Thyroid gland (tissue), 4 donors: ENCODE measurements at regions not wholly inside any gene's neighbourhood (a gene's known extent, or its start where the extent isn't known, plus 50 kb on each side); places are given as distances from the start of the nearest gene placed in this dataset.
"Not testable (repeated sequence)": the region's sequence is repeated elsewhere in the genome, so short reads cannot be mapped to it uniquely, and the experiment has no call there.

ENCODE experiments used
- DNase-seq, 2 donors: peaks; one replicate each; pipeline ENCODE4 v3.0.0-alpha.2; 2019
- H3K27ac ChIP-seq, 3 donors: fragments of 200-600 bp; sonication (generic); 1 replicate in 2 of 3; 2 replicates in 1 of 3; pipeline ENCODE4 v1.5.1; 2016 to 2019; ENCODE audit warnings: mild to moderate bottlenecking in 1 of 3, moderate library complexity in 1 of 3
- H3K27me3 ChIP-seq: fragments of 200-600 bp; sonication (generic); one replicate; pipeline ENCODE4 v1.5.1; 2019
- H3K36me3 ChIP-seq, 2 donors: fragments of 200-600 bp; sonication (generic); one replicate each; pipeline ENCODE4 v1.5.1; 2016 to 2019
- H3K4me1 ChIP-seq, 2 donors: fragments of 200-600 bp; sonication (generic); one replicate each; pipeline ENCODE4 v1.5.1; 2017 to 2019
- H3K4me3 ChIP-seq, 3 donors: fragments of 200-600 bp; sonication (generic); replicated peaks in 1 of 3; 1 replicate in 2 of 3; 2 replicates in 1 of 3; pipeline ENCODE4 v1.5.1; 2016; ENCODE audit warnings: mild to moderate bottlenecking in 1 of 3
- H3K9me3 ChIP-seq: fragments of 200-600 bp; sonication (generic); one replicate; pipeline ENCODE4 v1.5.1; 2017
- CTCF ChIP-seq, 6 experiments: fragments of 200-600 bp in 3 of 6; fragments of 450-650 bp in 3 of 6; sonication (generic) in 3 of 6; IDR thresholded peaks; one replicate each; pipeline ENCODE4 v1.5.1; 2016 to 2019; ENCODE audit warnings: antibody characterized with exemption in 6 of 6, mild to moderate bottlenecking in 2 of 6, inconsistent platforms in 1 of 6, moderate library complexity in 1 of 6
- POLR2A ChIP-seq, 2 donors: fragments of 450-650 bp; IDR thresholded peaks; one replicate each; pipeline ENCODE4 v1.6.1; 2017; ENCODE audit warnings: antibody characterized with exemption in 2 of 2, mild to moderate bottlenecking in 2 of 2, moderate library complexity in 1 of 2
- WGBS, 2 donors: methylation state at CpG; one replicate each; pipeline ENCODE4 v1.1.5; 2017; 5-methylcytosine and 5-hydroxymethylcytosine counted together
- intact Hi-C: fragments of 100-400 bp; cut with DNase I; formaldehyde crosslinking; loops from one replicate; pipeline ENCODE4 v1.15.1; 2023

DNA sequence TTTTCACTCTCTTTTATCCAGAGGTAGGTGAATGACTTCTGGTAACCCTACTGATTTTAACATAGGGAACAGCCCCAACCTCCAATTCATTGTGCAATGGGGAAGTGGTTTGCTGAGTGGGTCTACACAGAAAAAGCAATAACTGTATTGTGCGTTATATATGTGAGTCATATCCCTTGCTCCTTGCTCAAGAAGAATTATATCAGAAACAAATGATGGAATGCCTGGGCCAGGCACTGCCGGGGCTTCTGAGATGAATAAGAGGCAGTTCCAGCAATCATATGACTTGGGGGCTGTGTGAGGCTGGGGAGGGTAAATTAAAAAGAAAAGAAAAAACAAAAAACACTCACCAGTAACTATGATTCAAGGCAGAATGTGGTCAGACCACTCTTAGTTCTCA lies 79.2 kb upstream of the ABCA1 start:
- intact Hi-C loops: no loop called here
- H3K27me3 ChIP-seq: no peaks in the 10 kb centered on the region
- no peaks in the 10 kb centered on the region for H3K9me3 ChIP-seq
- DNase-seq: no peak
- no peak overlapping the region for H3K4me3 ChIP-seq
- TF ChIP-seq POLR2A (IDR thresholded peaks at IDR 0.05): no peak
- no peak for TF ChIP-seq CTCF (IDR thresholded peaks at IDR 0.05)
- H3K36me3 ChIP-seq: no peaks in the 10 kb centered on the region
- H3K27ac ChIP-seq: peak overlapping the region in 1 of 3 donors; percentile 38
- 67% methylated on average over 2 of the region's 2 CpGs for WGBS, 2 donors
- H3K4me1 ChIP-seq: peaks cover 0 to 11% of the 10 kb centered on the region in 2 donors

- H3K4me3 ChIP-seq, DNase-seq, H3K27me3 ChIP-seq, H3K9me3 ChIP-seq, H3K36me3 ChIP-seq, intact Hi-C loops, H3K27ac ChIP-seq: not testable (repeated sequence)
- 78 to 85% methylated on average over 3 of the region's 3 CpGs for WGBS, 2 donors
- H3K4me1 ChIP-seq: peaks cover 0 to 11% of the 10 kb centered on the region in 2 donors
Measured at GRCh38 chr9:105010089-105010488, 82.1 kb upstream of the ABCA1 start.

GRCh38 chr9:105021917-105022316 lies 94.0 kb upstream of the ABCA1 start:
- no peaks in the 10 kb centered on the region for H3K27me3 ChIP-seq
- WGBS, 2 donors: 96 to 98% methylated on average over 3 of the region's 3 CpGs
- no peak overlapping the region for H3K27ac ChIP-seq
- no peak for DNase-seq
- H3K4me1 ChIP-seq: no peaks in the 10 kb centered on the region
- H3K9me3 ChIP-seq: no peaks in the 10 kb centered on the region
- TF ChIP-seq CTCF (IDR thresholded peaks at IDR 0.05) (no peak), POLR2A (IDR thresholded peaks at IDR 0.05) (no peak)
- no peak overlapping the region for H3K4me3 ChIP-seq
- H3K36me3 ChIP-seq: no peaks in the 10 kb centered on the region
- intact Hi-C loops: no loop called here

DNA sequence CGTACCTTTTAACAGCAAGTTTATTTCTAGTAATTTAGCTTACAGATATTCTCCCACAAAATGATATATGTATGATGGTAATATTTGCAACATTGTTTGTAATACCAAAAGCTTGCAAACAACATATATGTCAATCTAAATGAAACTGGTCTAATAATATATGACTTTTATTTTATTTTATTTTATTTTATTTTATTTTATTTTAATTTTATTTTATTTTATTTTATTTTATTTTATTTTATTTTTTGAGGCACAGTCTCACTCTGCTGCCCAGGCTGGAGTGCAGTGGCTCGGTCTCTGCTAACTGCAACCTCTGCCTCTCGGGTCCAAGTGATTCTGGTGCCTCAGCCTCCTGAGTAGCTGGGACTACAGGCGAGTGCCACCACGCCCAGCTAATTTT lies 94.6 kb upstream of the ABCA1 start:
- H3K9me3 ChIP-seq, H3K4me3 ChIP-seq, H3K4me1 ChIP-seq, H3K36me3 ChIP-seq, H3K27ac ChIP-seq, intact Hi-C loops, DNase-seq, H3K27me3 ChIP-seq: not testable (repeated sequence)
- 87 to 90% methylated on average over 5 of the region's 5 CpGs for WGBS, 2 donors

DNA sequence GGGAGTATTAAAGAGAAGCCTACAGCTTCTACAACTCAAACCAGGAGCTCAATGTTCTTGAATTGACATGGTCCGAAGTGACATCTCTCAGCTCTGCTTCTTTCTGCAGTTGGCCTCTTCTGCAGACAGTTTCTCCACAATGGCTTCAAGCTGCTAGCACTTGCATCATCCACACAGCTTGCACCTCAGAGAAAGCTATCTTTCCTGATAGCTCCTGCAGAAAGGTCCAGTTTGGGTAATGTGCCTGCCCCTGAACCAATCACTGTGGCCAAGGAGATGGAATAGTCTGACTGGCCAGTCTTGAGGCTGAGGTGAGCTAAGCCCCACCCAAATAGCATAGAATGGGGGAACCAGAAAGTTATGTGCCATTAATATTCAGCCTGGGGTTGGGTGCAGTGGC lies 95.8 kb upstream of the ABCA1 start:
- TF ChIP-seq CTCF (IDR thresholded peaks at IDR 0.05): no peak
- 92 to 95% methylated on average over 1 of the region's 1 CpG for WGBS, 2 donors
- no peak for DNase-seq
- Histone ChIP-seq H3K27me3 (no peaks in the 10 kb centered on the region), H3K27ac (no peak overlapping the region), H3K9me3 (no peaks in the 10 kb centered on the region), H3K4me3 (no peak overlapping the region), H3K4me1 (no peaks in the 10 kb centered on the region), H3K36me3 (no peaks in the 10 kb centered on the region)
- intact Hi-C loops: no loop called here

GRCh38 chr9:105024529-105024928 lies 96.6 kb upstream of the ABCA1 start:
- H3K36me3 ChIP-seq: no peaks in the 10 kb centered on the region
- H3K4me3 ChIP-seq: no peak overlapping the region
- H3K27me3 ChIP-seq: no peaks in the 10 kb centered on the region
- TF ChIP-seq POLR2A (IDR thresholded peaks at IDR 0.05): no peak
- no peak for TF ChIP-seq CTCF (IDR thresholded peaks at IDR 0.05)
- H3K9me3 ChIP-seq: no peaks in the 10 kb centered on the region
- WGBS, 2 donors: 82 to 88% methylated on average over 7 of the region's 7 CpGs
- H3K27ac ChIP-seq: no peak overlapping the region
- intact Hi-C loops: no loop called here
- no peak for DNase-seq
- no peaks in the 10 kb centered on the region for H3K4me1 ChIP-seq
